Stimulated activated naive CD8-positive, alpha-beta T cell treated with anti-CD3 and anti-CD28 coated beads, Interleukin-15, amount 100 ng/mL, for 72 hours (primary cell): ENCODE measurements at regions not wholly inside any gene's neighbourhood (a gene's known extent, or its start where the extent isn't known, plus 50 kb on each side); places are given as distances from the start of the nearest gene placed in this dataset.
A peak's percentile ranks its signal among the peaks of the same experiment; 100 is the strongest.

ENCODE experiments used
- ATAC-seq: fragments of 150-1000 bp; cut with Tn5 transposase; 2 replicates; pipeline ENCODE4 v1.10.0; 2021; ENCODE audit warnings: mild to moderate bottlenecking, moderate library complexity
- DNase-seq, 2 donors: peaks; one replicate each; pipeline ENCODE4 v3.0.0; 2021 to 2022
- H3K27ac Mint-ChIP-seq, 2 donors: one replicate each; pipeline ENCODE4 v1.8.0; 2022; ENCODE audit warnings: mild to moderate bottlenecking in 2 of 2, mixed read lengths in 2 of 2, moderate library complexity in 2 of 2
- H3K27me3 Mint-ChIP-seq: one replicate; pipeline ENCODE4 v1.8.0; 2022; ENCODE audit warnings: mixed read lengths
- H3K4me1 Mint-ChIP-seq: one replicate; pipeline ENCODE4 v1.8.0; 2022; ENCODE audit warnings: mild to moderate bottlenecking, mixed read lengths
- H3K4me3 Mint-ChIP-seq, 2 donors: one replicate each; pipeline ENCODE4 v1.8.0; 2022; ENCODE audit warnings: mild to moderate bottlenecking in 2 of 2, mixed read lengths in 2 of 2, moderate library complexity in 1 of 2
- H3K9me3 Mint-ChIP-seq, 2 donors: one replicate each; pipeline ENCODE4 v1.8.0; 2022; ENCODE audit warnings: mixed read lengths in 2 of 2

DNA sequence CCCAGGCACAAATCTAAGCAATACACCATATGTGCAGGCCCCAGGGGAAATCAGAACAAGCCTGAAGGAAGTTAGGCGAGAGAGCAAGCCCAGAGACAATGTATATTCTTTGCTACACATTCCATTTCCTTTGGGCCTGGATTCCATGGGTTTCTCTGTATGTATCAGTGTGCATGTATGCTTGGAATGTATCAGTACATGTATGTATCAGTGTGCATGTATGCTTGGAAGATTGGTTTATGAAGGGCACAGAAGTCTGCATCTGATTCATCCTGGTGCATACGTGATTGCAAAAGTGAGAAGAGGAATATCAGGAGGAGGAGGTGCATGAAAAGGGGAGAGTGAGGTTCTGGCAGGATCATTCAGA lies 232.6 kb upstream of the ANKRD55 start:
- no peaks in the 10 kb centered on the region for H3K4me1 Mint-ChIP-seq
- H3K27ac Mint-ChIP-seq: no peak overlapping the region
- no peak overlapping the region for H3K4me3 Mint-ChIP-seq
- ATAC-seq: no peak
- H3K9me3 Mint-ChIP-seq: no peaks in the 10 kb centered on the region
- H3K27me3 Mint-ChIP-seq: no peaks in the 10 kb centered on the region
- no peak for DNase-seq

DNA sequence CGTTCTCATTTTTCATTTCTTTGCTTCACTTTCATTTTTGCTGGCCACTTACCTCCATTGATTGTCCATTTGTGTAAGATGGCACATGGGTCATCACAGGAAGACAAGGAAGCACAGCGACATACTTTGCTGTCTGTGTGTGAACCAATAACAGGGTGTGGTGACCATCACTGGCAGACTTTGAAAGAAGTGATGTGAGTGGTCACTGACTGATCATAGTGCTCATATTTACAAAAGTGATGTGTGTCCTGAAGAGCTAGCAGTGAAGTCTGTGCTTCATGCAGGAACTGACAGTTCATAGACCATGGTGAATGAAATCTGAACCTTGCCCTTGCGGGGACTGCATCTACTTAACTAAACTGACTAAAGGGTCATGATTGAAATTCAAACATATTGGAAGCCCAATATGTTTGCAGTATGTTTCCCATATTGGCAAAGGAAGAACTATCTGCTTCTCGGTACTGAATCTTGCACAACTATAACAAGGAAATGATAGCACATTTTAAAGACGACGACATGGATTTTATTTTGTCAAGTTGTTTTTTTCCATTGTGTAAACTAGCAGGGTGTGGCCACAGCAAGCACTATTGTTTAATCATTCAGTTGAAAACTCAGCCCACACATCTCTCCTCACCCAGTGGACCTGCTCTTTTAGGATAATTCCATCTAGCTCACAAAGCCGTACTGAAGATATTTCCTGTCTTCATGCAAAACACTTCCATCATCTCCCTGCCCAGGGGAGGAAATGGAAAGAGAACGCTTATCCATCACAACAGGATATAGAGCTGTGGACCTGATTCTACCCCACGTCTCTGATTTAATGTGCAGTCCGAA lies 232.0 kb upstream of the ANKRD55 start:
- ATAC-seq (no peak), DNase-seq (no peak)
- no peaks in the 10 kb centered on the region for H3K27me3 Mint-ChIP-seq
- no peak overlapping the region for H3K4me3 Mint-ChIP-seq
- no peaks in the 10 kb centered on the region for H3K9me3 Mint-ChIP-seq
- no peak overlapping the region for H3K27ac Mint-ChIP-seq
- no peaks in the 10 kb centered on the region for H3K4me1 Mint-ChIP-seq

DNA sequence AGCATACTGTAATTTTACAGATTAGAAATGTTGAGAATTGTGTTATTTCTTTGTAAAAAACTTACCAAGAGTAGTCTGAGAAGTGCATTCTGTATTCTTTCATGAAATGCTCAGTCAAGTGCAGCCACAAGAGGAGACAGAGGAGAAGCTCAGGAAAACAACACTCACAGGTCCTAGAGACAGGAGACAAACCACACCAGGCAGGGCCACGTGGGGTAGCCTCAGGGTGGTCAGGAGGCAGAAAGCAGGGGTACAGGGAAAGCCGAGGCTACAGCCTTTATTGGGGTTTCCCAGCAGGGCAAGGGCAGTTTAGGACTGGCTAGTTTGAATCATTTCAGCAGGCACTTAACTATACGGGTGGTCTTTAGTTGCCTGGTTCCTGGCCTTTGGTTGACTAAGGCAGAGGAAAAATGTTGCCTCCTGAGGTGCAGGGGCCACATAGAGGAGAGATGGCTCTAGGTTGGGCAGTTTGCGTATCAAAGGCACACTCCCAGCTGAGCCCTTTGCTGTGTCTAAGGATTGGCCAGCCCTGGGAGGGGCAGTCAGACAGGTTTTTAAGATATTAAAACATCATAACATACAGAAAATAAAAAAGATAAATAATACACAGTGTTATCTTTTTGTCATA lies 230.9 kb upstream of the ANKRD55 start:
- no peak overlapping the region for H3K27ac Mint-ChIP-seq

DNA sequence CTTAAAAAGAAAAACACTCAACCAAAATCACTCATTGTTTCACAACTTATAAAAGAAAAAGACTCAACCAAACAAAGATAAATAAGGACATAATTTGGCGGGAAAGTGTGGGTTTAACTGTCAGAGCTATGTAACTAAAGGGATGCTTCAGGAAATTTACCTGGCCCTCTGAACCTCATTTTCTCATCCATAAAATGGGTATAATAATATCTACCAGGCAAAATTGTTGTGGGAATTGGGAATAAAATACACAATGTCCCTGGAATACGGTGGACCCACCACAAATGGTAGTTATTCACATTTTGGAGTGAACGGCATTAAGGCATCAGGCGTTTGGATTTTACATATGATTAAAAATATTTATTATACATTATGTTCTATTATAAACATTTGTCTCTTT lies 228.5 kb upstream of the ANKRD55 start:
- Mint-ChIP-seq H3K27ac (no peak overlapping the region), H3K4me3 (no peak overlapping the region), H3K4me1 (no peaks in the 10 kb centered on the region), H3K27me3 (no peaks in the 10 kb centered on the region), H3K9me3 (no peaks in the 10 kb centered on the region)
- DNase-seq (no peak), ATAC-seq (no peak)

More for the DNA sequence above, 230.9 kb upstream of the ANKRD55 start:
- no peaks in the 10 kb centered on the region for H3K9me3 Mint-ChIP-seq
- no peaks in the 10 kb centered on the region for H3K27me3 Mint-ChIP-seq
- H3K4me3 Mint-ChIP-seq: no peak overlapping the region
- DNase-seq (no peak), ATAC-seq (no peak)
- no peaks in the 10 kb centered on the region for H3K4me1 Mint-ChIP-seq

DNA sequence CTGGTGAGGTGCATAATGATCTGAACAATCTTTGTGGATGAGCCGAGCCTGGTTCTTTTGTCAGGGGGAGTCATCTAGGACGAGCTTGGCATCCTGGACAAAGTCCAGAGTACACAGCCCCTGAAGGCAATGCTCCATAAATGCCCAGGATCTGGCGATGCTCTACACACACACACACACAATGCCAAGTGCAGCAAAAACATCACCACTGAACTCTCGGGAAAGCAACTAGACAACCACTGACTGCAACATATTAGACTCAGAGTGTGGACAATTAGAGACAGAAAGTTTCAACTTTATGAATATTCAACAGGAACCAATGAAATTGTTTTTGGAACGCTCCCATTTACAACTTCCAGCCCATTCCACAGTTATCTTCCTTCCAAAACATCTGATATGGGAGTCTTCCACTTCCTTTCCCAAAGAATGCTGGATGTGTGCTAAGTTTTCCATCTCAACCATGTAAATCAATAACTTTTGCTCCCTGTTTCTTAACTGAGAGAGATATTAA lies 227.6 kb upstream of the ANKRD55 start:
- no peak for DNase-seq
- no peak for ATAC-seq
- H3K27ac Mint-ChIP-seq: no peak overlapping the region
- H3K27me3 Mint-ChIP-seq: no peaks in the 10 kb centered on the region
- no peaks in the 10 kb centered on the region for H3K9me3 Mint-ChIP-seq
- H3K4me3 Mint-ChIP-seq: no peak overlapping the region
- H3K4me1 Mint-ChIP-seq: no peaks in the 10 kb centered on the region

DNA sequence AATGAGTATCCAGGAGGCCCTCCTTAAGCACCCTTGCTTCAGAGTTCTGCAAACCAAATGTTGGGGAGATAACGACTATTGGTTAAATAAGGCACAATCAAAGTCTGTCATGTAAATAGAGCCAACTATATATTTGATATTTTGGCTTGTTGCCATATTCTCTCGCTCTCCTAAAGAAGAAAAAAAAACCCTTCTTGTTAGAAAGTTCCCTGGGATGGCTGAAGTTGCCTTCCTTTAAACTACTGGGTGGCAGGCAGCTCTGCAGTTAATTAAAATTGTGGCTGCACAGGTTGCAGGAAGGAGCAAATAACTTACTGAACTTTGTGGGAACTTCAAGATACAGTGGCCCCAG lies 227.0 kb upstream of the ANKRD55 start:
- H3K4me3 Mint-ChIP-seq: no peak overlapping the region
- H3K9me3 Mint-ChIP-seq: no peaks in the 10 kb centered on the region
- no peaks in the 10 kb centered on the region for H3K4me1 Mint-ChIP-seq
- no peaks in the 10 kb centered on the region for H3K27me3 Mint-ChIP-seq
- no peak overlapping the region for H3K27ac Mint-ChIP-seq
- ATAC-seq (no peak), DNase-seq (no peak)

DNA sequence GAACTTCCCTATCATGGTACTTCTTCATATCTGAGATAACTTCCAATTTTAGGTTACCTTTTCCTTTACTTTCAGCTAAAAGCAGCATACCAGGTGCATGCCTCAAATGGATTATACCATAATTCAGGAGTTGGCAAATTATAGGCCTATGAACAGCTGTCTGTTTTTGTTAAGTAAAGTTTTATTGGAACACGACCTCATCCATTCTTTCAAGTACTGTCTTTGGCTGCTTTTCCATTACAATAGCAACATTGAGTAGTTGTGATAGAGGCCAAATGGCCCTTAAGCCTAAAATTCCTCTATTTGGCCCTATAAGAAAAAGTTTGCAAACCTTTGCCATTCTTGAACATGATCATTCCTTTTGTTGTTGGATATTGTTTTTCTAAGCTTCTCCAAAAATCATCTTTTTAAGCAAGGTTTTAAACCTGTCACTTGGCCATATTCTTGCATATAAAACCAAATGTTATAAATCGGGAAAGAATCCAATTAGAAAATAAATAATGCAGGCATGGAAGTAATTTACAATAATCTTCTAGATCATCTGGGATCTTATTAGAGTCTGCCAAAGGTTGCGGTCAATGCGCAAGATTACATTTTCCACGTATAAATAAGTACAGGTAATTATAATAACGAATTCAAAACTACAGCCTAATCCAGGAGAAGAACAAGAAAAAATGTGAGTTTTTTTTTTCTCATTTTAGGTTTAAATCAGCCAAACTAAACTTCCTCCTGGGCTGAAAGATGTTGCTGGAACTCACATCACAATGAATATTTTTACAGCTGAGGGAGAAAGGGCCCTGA lies 226.5 kb upstream of the ANKRD55 start:
- no peaks in the 10 kb centered on the region for H3K27me3 Mint-ChIP-seq
- H3K9me3 Mint-ChIP-seq: no peaks in the 10 kb centered on the region
- H3K4me1 Mint-ChIP-seq: no peaks in the 10 kb centered on the region

DNA sequence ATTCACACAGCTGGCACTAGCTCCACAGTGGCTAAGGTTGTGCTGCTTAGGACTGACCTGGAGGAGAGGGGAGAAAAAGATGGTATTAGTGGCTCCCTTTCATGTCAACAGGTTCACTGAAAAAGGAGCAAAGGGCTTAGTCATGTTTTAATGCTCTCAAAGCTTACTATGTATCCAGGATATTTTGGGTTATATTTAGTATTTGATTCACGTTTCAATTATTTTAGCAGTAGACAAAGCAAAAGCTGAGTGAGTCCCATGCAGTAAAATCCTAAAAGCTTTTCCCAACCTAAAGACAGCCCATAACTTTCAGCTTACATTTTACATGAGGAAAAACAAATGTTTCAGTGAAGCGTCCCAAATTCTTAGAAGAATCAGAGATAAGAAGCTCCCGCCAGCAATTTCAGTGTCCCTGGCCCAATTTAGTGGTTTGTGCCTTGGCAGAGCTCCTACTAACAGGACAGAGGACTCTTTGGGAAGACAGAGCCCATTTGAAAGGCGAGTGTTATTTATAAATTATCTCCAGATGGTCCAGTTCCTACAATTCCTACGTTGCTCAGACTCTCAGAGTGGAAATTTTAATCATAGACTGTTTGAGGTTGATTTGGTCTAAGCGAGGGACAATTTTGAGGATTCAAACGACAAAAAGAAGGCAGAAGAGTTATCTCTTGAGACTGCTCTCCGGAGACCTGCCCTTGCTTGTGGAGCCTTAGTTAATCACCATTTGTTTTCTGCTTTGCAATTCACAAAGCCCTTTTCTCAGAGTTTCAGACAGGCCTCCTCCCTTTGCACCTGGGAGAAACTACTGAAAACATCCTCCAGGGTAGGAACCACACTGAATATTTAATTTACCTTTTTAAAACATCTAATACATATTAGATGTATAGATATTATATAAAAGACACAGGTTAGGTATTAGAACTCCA lies 225.0 kb upstream of the ANKRD55 start:
- H3K27ac Mint-ChIP-seq: no peak overlapping the region
- H3K9me3 Mint-ChIP-seq: no peaks in the 10 kb centered on the region
- no peaks in the 10 kb centered on the region for H3K4me1 Mint-ChIP-seq
- ATAC-seq (no peak), DNase-seq (no peak)
- H3K27me3 Mint-ChIP-seq: no peaks in the 10 kb centered on the region
- H3K4me3 Mint-ChIP-seq: no peak overlapping the region

More for the DNA sequence above, 226.5 kb upstream of the ANKRD55 start:
- Mint-ChIP-seq H3K27ac (no peak overlapping the region), H3K4me3 (no peak overlapping the region)
- ATAC-seq: no peak
- DNase-seq: no peak

DNA sequence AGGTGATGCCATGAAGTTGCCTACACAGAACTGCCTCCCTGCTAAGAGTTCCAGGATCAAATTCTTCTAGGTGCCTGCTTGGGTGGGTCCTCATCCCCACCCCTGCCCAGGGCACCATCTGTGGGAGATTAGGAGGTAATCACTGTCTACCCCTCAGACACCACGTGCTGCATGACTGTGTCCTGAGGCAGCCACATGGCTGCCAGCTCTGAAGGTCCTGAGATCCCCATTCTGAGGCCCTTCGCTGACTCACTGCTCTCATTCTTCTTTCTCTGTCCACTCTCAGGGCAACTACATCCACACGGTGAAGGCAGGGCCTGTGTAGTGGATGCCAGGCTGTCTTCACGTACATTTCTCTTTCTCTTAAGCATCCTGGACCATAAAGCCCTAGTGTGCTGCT lies 222.9 kb upstream of the ANKRD55 start:
- DNase-seq (no peak), ATAC-seq (no peak)
- no peaks in the 10 kb centered on the region for H3K27me3 Mint-ChIP-seq

DNA sequence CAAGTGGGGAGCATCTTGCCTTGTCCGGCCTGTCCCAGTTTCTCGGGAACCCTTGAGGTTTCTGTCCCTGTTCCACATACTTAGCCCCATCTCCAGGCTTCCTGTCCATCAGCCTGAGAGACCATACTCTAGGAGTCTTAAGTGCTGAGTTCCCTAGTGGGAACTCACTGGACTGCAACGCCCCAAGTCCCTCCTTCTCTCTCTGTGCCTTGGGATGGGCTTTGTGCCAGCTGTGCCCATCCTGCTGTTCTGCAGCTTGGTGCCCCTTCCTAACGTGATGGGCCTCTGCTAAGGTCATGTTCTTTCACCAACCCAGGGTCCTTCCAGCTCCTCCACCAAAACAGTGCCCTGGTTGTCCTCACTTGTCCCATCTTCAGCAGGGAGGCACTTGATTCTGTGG lies 222.3 kb upstream of the ANKRD55 start:
- no peak overlapping the region for H3K27ac Mint-ChIP-seq
- H3K9me3 Mint-ChIP-seq: no peaks in the 10 kb centered on the region
- ATAC-seq: no peak
- no peaks in the 10 kb centered on the region for H3K4me1 Mint-ChIP-seq
- H3K4me3 Mint-ChIP-seq: no peak overlapping the region
- DNase-seq: no peak
- no peaks in the 10 kb centered on the region for H3K27me3 Mint-ChIP-seq

More for the DNA sequence above, 222.9 kb upstream of the ANKRD55 start:
- Mint-ChIP-seq H3K27ac (peak overlapping the region in 1 of 2 donors; percentile 48), H3K9me3 (no peaks in the 10 kb centered on the region), H3K4me1 (no peaks in the 10 kb centered on the region), H3K4me3 (no peak overlapping the region)

DNA sequence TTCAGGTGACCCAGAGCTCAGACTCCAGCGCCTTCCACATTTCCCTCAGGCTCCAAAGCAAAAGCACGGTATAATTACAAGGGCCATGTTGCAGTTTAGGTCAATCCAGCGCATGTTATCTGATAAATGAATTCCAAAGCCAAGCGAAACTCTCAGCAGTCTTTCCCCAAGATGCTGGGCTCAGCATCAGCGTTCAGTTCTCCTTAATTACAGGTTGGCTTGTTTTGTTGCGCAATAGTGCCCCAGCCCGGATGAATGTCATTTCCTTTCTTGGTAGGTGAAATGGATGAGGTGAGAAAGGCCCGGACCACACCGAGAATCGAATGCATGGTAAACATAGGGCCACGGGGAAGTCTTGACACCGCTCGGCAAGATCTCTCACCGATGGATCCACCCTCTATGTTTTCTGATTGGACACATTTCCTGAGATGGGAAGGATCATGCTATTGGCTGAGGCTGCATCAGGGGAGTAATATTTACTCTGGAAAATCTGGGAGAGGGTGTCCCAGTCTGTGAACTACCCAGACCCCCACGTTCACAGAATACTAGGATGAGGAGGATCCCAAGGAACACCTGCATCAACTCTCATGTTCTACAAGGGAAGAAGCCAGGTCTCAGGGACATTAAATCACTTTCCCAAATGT lies 221.2 kb upstream of the ANKRD55 start:
- H3K9me3 Mint-ChIP-seq: no peaks in the 10 kb centered on the region
- DNase-seq: no peak

DNA sequence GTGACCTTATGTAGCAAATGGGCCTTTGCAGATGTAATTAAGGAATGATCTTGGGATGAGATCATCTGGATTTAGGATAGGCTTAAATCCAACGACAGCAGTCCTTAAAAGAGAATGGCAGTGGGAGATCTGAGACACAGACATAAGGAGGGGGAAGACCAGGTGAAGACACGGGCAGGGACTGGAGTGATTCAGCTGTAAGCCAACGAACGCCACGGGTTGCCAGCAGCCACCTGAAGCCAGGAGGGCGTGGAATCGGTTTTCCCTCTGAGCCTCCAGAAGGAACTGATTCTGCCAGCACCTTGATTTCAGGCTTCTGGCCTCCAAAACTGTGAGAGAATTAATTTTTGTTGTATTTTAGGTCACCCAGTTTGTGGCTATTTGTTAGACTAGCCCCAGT lies 218.6 kb upstream of the ANKRD55 start:
- no peak overlapping the region for H3K4me3 Mint-ChIP-seq
- ATAC-seq (no peak), DNase-seq (no peak)
- no peaks in the 10 kb centered on the region for H3K9me3 Mint-ChIP-seq
- H3K27ac Mint-ChIP-seq: no peak overlapping the region
- no peaks in the 10 kb centered on the region for H3K4me1 Mint-ChIP-seq
- H3K27me3 Mint-ChIP-seq: no peaks in the 10 kb centered on the region

More for the DNA sequence above, 221.2 kb upstream of the ANKRD55 start:
- Mint-ChIP-seq H3K27ac (no peak overlapping the region), H3K4me3 (no peak overlapping the region), H3K4me1 (no peaks in the 10 kb centered on the region), H3K27me3 (no peaks in the 10 kb centered on the region)
- no peak for ATAC-seq

DNA sequence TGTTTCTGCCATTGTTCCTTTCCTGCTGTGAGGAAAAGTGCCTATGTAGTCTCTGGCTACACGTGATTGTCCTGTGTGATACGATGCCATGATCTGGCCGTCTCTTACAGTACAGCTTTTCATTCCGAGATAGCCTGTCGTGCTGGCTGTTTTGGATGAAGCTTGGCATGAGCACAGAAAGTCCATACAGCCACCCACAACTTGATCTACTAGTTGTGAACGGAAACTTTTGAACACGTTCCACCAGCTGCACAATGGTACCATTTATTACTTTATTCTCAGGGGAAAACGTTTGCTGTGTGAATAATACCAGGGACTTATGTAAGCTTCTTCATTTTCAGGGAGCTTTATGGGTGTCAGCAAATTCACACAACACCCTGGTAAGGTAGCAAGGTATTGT lies 217.6 kb upstream of the ANKRD55 start:
- H3K4me1 Mint-ChIP-seq: no peaks in the 10 kb centered on the region
- ATAC-seq (no peak), DNase-seq (no peak)
- no peaks in the 10 kb centered on the region for H3K9me3 Mint-ChIP-seq
- no peaks in the 10 kb centered on the region for H3K27me3 Mint-ChIP-seq
- no peak overlapping the region for H3K4me3 Mint-ChIP-seq
- no peak overlapping the region for H3K27ac Mint-ChIP-seq

DNA sequence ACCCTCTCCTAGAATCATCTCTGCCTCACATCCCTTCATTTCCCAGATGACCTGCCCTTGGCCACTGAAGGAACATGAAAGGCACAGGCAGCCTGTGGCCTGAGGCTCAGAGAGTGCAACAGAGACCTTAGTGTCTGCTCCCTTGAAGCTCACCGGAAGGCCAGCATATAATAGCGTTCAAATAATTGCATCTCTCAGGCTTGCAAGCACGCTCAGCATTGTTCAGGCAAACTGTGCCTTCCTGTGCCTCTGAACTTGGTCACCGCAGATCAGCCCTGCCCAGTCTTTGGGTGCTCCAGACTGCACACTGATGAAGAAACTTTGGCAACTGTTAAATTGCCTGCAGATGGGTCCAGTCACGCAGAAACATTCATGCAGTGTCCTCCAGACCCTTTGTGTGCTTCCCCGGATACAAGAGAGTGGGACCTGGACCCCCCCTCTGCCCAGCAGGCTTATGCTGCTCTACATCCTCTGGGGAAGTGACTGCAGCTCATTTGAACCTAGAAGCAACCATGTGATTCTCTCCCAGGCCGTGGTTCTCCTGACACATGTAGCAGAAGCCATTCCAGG lies 216.0 kb upstream of the ANKRD55 start:
- Mint-ChIP-seq H3K4me3 (no peak overlapping the region), H3K4me1 (no peaks in the 10 kb centered on the region), H3K27me3 (no peaks in the 10 kb centered on the region), H3K27ac (no peak overlapping the region), H3K9me3 (no peaks in the 10 kb centered on the region)
- DNase-seq (no peak), ATAC-seq (no peak)
